Stomach smooth muscle (tissue), 2 donors: ENCODE measurements at regions not wholly inside any gene's neighbourhood (a gene's known extent, or its start where the extent isn't known, plus 50 kb on each side); places are given as distances from the start of the nearest gene placed in this dataset.
"Not testable (repeated sequence)": the region's sequence is repeated elsewhere in the genome, so short reads cannot be mapped to it uniquely, and the experiment has no call there.

ENCODE experiments used
- H3K27ac ChIP-seq: one replicate; pipeline ENCODE4 v1.7.0; 2013; ENCODE audit warnings: mild to moderate bottlenecking, low read length, inconsistent platforms
- H3K27me3 ChIP-seq, 2 donors: one replicate each; pipeline ENCODE4 v1.7.0; 2013; ENCODE audit warnings: low read length in 2 of 2; ENCODE audit not compliant: insufficient read depth in 2 of 2, control insufficient read depth in 1 of 2
- H3K36me3 ChIP-seq, 2 donors: one replicate each; pipeline ENCODE4 v1.7.0; 2013; ENCODE audit warnings: low read length in 2 of 2; ENCODE audit not compliant: control insufficient read depth in 2 of 2, insufficient read depth in 2 of 2
- H3K4me1 ChIP-seq: one replicate; pipeline ENCODE4 v1.7.0; 2013; ENCODE audit warnings: low read length; ENCODE audit not compliant: control insufficient read depth, insufficient read depth
- H3K4me3 ChIP-seq, 2 donors: one replicate each; pipeline ENCODE4 v1.7.0; 2013; ENCODE audit warnings: low read length in 2 of 2
- H3K9ac ChIP-seq, 2 donors: one replicate each; pipeline ENCODE4 v1.7.0; 2013; ENCODE audit warnings: low read length in 2 of 2, mild to moderate bottlenecking in 1 of 2
- H3K9me3 ChIP-seq, 2 donors: one replicate each; pipeline ENCODE4 v1.7.0; 2013; ENCODE audit warnings: low read length in 2 of 2; ENCODE audit not compliant: control insufficient read depth in 2 of 2
- donor health status: healthy.
- donor health status: Pancreatic carcinoma.

- Histone ChIP-seq H3K9ac (no peak overlapping the region), H3K4me1 (peaks cover 13% of the 10 kb centered on the region), H3K27ac (no peak overlapping the region)
These were observed 62.9 kb upstream of the ZNF217 start for GRCh38 chr20:53656293-53657202.

DNA sequence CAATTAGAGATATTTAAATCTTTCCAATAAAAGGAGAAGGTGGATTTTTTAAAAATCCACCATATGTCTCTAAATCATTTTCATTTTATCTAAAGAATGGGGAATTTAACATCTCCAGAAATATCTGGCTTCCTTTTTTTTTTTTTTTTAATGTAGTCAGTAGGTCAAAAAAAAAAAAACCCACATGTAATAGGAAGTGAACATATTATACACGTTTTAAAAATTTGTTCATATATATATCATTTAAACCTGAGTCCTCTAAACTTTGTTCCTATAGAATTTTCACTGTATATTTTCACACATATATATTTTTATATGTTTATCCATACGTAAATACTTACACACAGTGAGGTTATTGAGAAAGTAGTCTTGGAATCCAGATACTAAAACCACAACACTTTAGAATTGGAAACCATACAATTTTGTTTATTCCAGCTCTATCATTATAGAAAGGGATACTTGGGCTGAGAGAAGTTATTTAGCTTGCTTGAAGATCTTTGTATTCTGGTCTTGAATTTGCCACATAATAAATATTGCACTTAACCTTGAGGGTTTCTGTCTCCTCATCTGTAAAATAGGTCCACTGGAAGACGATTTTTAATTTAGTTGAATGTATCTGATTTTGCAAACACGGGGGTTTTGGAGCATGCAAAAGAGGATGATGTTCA lies 62.1 kb upstream of the ZNF217 start:
- Histone ChIP-seq H3K27me3 (no peaks in the 10 kb centered on the region), H3K27ac (no peak overlapping the region), H3K4me1 (peaks cover 8% of the 10 kb centered on the region), H3K9ac (no peak overlapping the region), H3K9me3 (no peaks in the 10 kb centered on the region), H3K36me3 (no peaks in the 10 kb centered on the region), H3K4me3 (no peak overlapping the region)

More at GRCh38 chr20:53656293-53657202, 62.9 kb upstream of the ZNF217 start:
- Histone ChIP-seq H3K4me3 (no peak overlapping the region), H3K9me3 (no peaks in the 10 kb centered on the region), H3K27me3 (no peaks in the 10 kb centered on the region), H3K36me3 (no peaks in the 10 kb centered on the region)

GRCh38 chr20:53654932-53655624 lies 61.4 kb upstream of the ZNF217 start:
- H3K4me3 ChIP-seq: no peak overlapping the region
- H3K9me3 ChIP-seq: no peaks in the 10 kb centered on the region
- H3K4me1 ChIP-seq: peaks cover under 1% of the 10 kb centered on the region
- no peak overlapping the region for H3K9ac ChIP-seq
- no peaks in the 10 kb centered on the region for H3K36me3 ChIP-seq
- H3K27me3 ChIP-seq: no peaks in the 10 kb centered on the region
- H3K27ac ChIP-seq: no peak overlapping the region

DNA sequence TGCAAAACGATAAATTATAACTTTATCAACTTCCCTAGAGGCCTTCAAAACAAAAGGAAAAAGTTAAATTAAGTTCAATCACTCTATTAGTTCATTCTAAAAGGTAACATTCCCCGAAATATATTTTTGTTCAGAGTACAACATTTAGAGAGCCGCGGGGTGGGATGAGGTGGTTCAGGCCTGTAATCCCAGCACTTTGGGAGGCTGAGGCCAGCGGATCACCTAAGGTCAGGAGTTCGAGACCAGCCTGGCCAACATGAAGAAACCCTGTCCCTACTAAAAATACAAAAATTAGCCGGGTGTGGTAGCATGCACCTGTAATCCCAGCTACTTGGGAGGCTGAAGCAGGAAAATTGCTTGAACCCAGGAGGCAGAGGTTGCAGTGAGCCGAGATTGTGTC lies 60.9 kb upstream of the ZNF217 start:
- H3K4me3 ChIP-seq, H3K4me1 ChIP-seq, H3K9me3 ChIP-seq, H3K27ac ChIP-seq, H3K9ac ChIP-seq, H3K36me3 ChIP-seq, H3K27me3 ChIP-seq: not testable (repeated sequence)

DNA sequence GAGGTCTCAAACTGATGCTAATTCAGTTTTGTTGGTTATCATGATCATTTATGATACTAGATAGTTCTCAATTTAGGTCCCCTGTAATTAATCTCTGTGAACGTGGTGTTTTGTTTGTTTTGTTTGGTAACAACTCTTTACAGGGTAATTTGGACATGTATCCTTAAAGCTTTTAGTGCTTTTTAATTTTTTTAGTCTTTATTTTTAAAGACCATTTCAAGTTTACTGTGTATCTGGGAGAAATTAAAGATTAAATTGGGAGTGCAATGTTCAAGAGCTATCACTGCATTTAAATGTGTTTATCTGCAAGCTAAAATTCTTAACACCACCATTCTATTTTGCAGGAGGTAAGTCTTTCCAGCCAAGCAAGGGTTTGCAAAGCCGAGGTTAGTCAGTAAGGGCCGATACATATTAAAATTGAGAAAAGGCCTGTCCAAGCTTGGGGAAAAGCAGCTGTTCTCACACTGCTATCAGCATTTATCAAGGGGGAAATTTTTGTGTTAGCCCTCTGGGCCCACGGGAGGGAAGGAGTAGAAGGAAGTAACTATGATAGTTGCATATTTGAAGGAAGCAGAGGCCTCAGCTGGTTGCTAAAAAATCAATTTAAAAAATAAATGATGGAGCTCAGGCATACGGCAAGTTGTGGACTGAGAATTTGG lies 59.3 kb upstream of the ZNF217 start:
- H3K4me3 ChIP-seq: no peak overlapping the region
- H3K9ac ChIP-seq: no peak overlapping the region
- no peaks in the 10 kb centered on the region for H3K4me1 ChIP-seq
- H3K27me3 ChIP-seq: no peaks in the 10 kb centered on the region
- no peaks in the 10 kb centered on the region for H3K36me3 ChIP-seq
- H3K27ac ChIP-seq: no peak overlapping the region
- H3K9me3 ChIP-seq: no peaks in the 10 kb centered on the region

DNA sequence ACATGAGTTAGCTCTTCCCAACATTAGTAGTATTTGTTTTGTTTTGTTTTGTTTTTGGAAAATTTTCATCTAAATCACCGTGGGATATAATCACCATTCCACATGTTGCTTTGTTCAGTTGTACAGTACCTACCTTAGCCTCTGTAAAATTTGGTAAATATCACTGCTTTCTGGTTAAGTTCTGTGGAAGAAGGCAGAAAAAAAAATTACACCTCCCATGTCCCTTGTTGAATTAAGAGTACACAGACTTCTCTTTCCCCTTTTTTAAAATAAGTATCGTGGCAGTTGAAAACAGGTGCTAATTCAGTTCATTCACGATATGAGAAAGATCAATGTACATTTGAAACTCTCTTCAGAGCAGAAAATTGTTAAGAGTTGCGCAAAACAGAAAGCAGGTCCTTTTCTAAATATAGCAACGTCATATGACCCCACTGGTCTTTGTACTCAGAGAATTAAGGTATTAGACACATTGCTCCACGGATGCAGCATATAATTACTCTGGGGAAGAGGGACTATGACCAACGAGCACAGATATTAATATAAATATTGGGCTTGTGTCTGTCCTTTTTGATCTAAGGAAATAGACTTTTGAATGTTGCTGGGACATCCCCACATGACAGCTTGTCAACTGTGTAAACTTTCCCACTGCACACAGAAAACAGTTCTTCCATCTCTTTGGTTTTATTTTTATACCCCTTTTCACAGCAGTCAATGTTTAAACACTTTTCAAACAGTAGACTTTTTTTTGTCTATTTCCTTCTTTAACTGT lies 58.6 kb upstream of the ZNF217 start:
- H3K27me3 ChIP-seq: no peaks in the 10 kb centered on the region
- no peaks in the 10 kb centered on the region for H3K9me3 ChIP-seq
- H3K4me3 ChIP-seq: peak overlapping the region in 1 of 2 donors; percentile 22
- H3K27ac ChIP-seq: no peak overlapping the region
- H3K36me3 ChIP-seq: no peaks in the 10 kb centered on the region
- H3K4me1 ChIP-seq: no peaks in the 10 kb centered on the region
- H3K9ac ChIP-seq: peak overlapping the region in 1 of 2 donors; percentile 17

GRCh38 chr20:53649493-53649892 lies 55.9 kb upstream of the ZNF217 start:
- not testable (repeated sequence) for H3K9me3 ChIP-seq, H3K9ac ChIP-seq, H3K4me3 ChIP-seq, H3K36me3 ChIP-seq, H3K4me1 ChIP-seq, H3K27ac ChIP-seq, H3K27me3 ChIP-seq

DNA sequence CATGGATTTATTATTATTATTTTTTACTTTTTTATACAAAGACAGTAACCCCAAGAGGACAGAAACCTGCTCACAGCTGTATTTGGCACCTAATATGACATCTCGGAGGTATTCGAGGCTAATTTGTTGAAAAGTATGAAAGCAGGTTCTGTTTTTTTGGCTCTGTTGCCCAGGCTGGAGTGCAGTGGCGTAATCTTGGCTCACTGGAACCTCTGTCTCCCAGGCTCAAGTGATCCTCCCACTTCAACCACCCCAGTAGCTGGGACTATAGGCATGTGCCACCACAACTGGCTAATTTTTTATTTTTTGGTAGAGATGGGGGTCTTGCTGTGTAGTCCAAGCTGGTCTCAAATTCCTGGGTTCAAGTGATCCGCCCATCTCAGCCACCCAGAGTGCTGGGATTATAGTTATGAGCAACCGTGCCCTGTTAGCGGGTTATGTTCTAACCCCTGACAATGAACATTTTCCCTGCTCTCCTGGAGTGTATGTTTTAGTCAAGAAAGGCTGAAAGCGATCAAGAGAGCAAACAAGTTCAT lies 53.7 kb upstream of the ZNF217 start:
- Histone ChIP-seq H3K36me3 (no peaks in the 10 kb centered on the region), H3K9ac (no peak overlapping the region), H3K27ac (no peak overlapping the region)

DNA sequence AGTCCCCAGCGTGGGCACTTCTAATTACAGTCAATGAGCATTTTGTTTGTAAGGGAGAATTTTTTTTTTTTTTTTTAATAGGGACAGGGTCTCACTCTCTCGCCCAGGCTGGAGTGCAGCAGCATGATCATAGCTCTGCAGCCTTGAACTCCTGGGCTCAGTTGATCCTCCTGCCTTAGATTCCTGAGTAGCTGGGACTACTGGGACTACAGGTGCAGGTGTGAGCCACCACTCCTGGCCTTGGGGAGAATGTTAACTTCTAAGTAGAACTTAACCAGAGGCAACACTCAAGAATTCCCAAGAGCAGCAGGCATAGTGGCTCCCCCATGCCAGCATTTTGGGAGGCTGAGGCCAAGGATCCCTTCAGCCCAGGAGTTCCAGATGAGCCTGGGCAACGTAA lies 52.9 kb upstream of the ZNF217 start:
- Histone ChIP-seq H3K27ac (no peak overlapping the region), H3K4me3 (no peak overlapping the region), H3K4me1 (peaks cover 5% of the 10 kb centered on the region), H3K9me3 (no peaks in the 10 kb centered on the region), H3K27me3 (no peaks in the 10 kb centered on the region), H3K9ac (no peak overlapping the region), H3K36me3 (no peaks in the 10 kb centered on the region)

More for the DNA sequence above, 53.7 kb upstream of the ZNF217 start:
- Histone ChIP-seq H3K4me1 (peaks cover 5% of the 10 kb centered on the region), H3K9me3 (no peaks in the 10 kb centered on the region), H3K4me3 (no peak overlapping the region), H3K27me3 (no peaks in the 10 kb centered on the region)

DNA sequence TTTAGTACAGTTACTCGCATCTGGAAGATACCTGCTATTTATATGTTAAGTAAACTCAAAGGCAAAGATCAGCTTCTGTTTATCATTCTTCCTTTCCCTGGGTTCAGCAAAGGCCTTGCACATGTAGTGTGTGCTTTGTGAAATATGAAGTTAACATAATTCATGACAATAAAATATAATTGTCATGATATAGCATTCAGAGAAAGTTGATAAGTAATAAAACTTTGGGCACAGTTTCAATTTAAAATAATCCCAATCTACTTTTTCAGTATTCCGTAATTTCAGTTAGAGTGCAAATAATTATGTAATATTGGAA lies 51.9 kb upstream of the ZNF217 start:
- no peaks in the 10 kb centered on the region for H3K27me3 ChIP-seq
- H3K27ac ChIP-seq: no peak overlapping the region
- no peak overlapping the region for H3K4me3 ChIP-seq
- H3K36me3 ChIP-seq: no peaks in the 10 kb centered on the region
- peaks cover 5% of the 10 kb centered on the region for H3K4me1 ChIP-seq
- no peaks in the 10 kb centered on the region for H3K9me3 ChIP-seq
- H3K9ac ChIP-seq: no peak overlapping the region
